OCI-LY7 (cell line): ENCODE measurements at regions not wholly inside any gene's neighbourhood (a gene's known extent, or its start where the extent isn't known, plus 50 kb on each side); places are given as distances from the start of the nearest gene placed in this dataset.

Experiments
- BruUV-seq: library from RNA; stranded (reverse); fragments of 400-500 nt; replicated peaks from 2 replicates; lab custom pipeline; 2021; lab: Mats Ljungman, UMichigan
- CTCF ChIA-PET: fragments of 300-600 bp; sonication (Branson Sonifier 250); formaldehyde crosslinking; loops from one replicate; lab custom pipeline; 2022; ENCODE audit warnings: antibody characterized with exemption; ENCODE audit not compliant: unreplicated experiment; lab: Charles Lee
- POLR2A ChIA-PET: fragments of 300-600 bp; sonication (Branson Sonifier 250); formaldehyde crosslinking; loops from one replicate; lab custom pipeline; 2022; ENCODE audit warnings: antibody characterized with exemption; lab: Charles Lee
- DNase-seq: peaks from one replicate; pipeline ENCODE4 v3.0.0-alpha.2; 2015; ENCODE audit warnings: low spot score
- H2AFZ ChIP-seq: fragments of 200-600 bp; sonication (generic), shearing (Covaris generic); 2 replicates; pipeline ENCODE4 v1.6.1; 2014; ENCODE audit warnings: mild to moderate bottlenecking, antibody characterized with exemption, low read length, moderate library complexity
- H3K27ac ChIP-seq: fragments of 200-600 bp; sonication (generic); 2 replicates; pipeline ENCODE4 v1.5.1; 2014; ENCODE audit warnings: mixed run types, low read depth, mild to moderate bottlenecking, moderate library complexity, low read length, inconsistent platforms; ENCODE audit not compliant: poor library complexity, severe bottlenecking
- H3K36me3 ChIP-seq: fragments of 200-600 bp; sonication (generic); 2 replicates; pipeline ENCODE4 v1.6.1; 2014; ENCODE audit warnings: mild to moderate bottlenecking, antibody characterized with exemption, low read length, moderate library complexity, mixed read lengths; ENCODE audit not compliant: insufficient read depth
- H3K4me1 ChIP-seq: fragments of 200-600 bp; sonication (generic); 2 replicates; pipeline ENCODE4 v1.5.1; 2014; ENCODE audit warnings: mild to moderate bottlenecking, low read length; ENCODE audit not compliant: insufficient read depth, poor library complexity, severe bottlenecking
- H3K4me2 ChIP-seq: fragments of 200-600 bp; sonication (generic); 2 replicates; pipeline ENCODE4 v1.6.1; 2014; ENCODE audit warnings: mild to moderate bottlenecking, low read length
- H3K4me3 ChIP-seq: fragments of 200-600 bp; sonication (generic); 2 replicates; pipeline ENCODE4 v1.5.1; 2014; ENCODE audit warnings: mild to moderate bottlenecking, low read depth, low read length; ENCODE audit not compliant: poor library complexity, severe bottlenecking
- H3K79me2 ChIP-seq: fragments of 200-600 bp; sonication (generic); 2 replicates; pipeline ENCODE4 v1.6.1; 2016; ENCODE audit warnings: low read depth, mild to moderate bottlenecking, low read length, moderate library complexity, mixed read lengths; ENCODE audit not compliant: insufficient read depth
- H3K9me2 ChIP-seq: fragments of 200-600 bp; sonication (generic); 2 replicates; pipeline ENCODE4 v1.6.1; 2016; ENCODE audit warnings: mild to moderate bottlenecking, low read length, mixed read lengths; ENCODE audit not compliant: insufficient read depth
- H3K9me3 ChIP-seq: fragments of 200-600 bp; sonication (generic); 2 replicates; pipeline ENCODE4 v1.6.1; 2014; ENCODE audit warnings: mild to moderate bottlenecking, mixed run types, low read length, mixed read lengths
- H4K20me1 ChIP-seq: fragments of 200-600 bp; sonication (generic); 2 replicates; pipeline ENCODE4 v1.6.1; 2014; ENCODE audit warnings: mild to moderate bottlenecking, antibody characterized with exemption, low read length, moderate library complexity, mixed read lengths; ENCODE audit not compliant: insufficient read depth
- CTCF ChIP-seq: fragments of 200-600 bp; sonication (generic); conservative IDR thresholded peaks from 2 replicates; pipeline ENCODE4 v1.5.1; 2014; ENCODE audit warnings: mild to moderate bottlenecking, antibody characterized with exemption, low read length, moderate library complexity, mixed read lengths
- EZH2phosphoT487 ChIP-seq: fragments of 200-600 bp; sonication (generic); IDR thresholded peaks from 2 replicates; pipeline ENCODE4 v1.6.1; 2018; ENCODE audit warnings: low read depth, borderline replicate concordance, mild to moderate bottlenecking, mixed run types, antibody characterized with exemption, low read length, moderate library complexity, mixed read lengths
- intact Hi-C: fragments of 100-400 bp; cut with micrococcal nuclease; formaldehyde crosslinking; loops from one replicate; pipeline ENCODE4 v1.10.0; 2022; ENCODE audit not compliant: unreplicated experiment

GRCh38 chr5:39650008-39650762 is 225.4 kb upstream of the DAB2 start:
- Histone ChIP-seq H3K27ac (no peak overlapping the region), H3K9me3 (no peaks in the 10 kb centered on the region), H4K20me1 (no peaks in the 10 kb centered on the region), H3K4me3 (no peak overlapping the region), H3K4me1 (no peaks in the 10 kb centered on the region), H3K9me2 (no peaks in the 10 kb centered on the region), H3K79me2 (no peaks in the 10 kb centered on the region), H3K4me2 (no peak overlapping the region), H3K36me3 (no peaks in the 10 kb centered on the region), H2AFZ (no peak overlapping the region)
- no TSS peak for BruUV-seq
- no peak for DNase-seq
- CTCF ChIA-PET, result no interaction called here
- no peak for TF ChIP-seq EZH2phosphoT487
- TF ChIP-seq CTCF, result no peak
- POLR2A ChIA-PET, result no interaction called here
- intact Hi-C loops, result no loop called here

GRCh38 chr5:39648848-39649227 is 224.1 kb upstream of the DAB2 start:
- Histone ChIP-seq H3K9me2 (no peaks in the 10 kb centered on the region), H3K9me3 (no peaks in the 10 kb centered on the region), H2AFZ (no peak overlapping the region), H3K27ac (no peak overlapping the region), H4K20me1 (no peaks in the 10 kb centered on the region), H3K4me1 (no peaks in the 10 kb centered on the region), H3K4me2 (no peak overlapping the region), H3K79me2 (no peaks in the 10 kb centered on the region), H3K36me3 (no peaks in the 10 kb centered on the region), H3K4me3 (no peak overlapping the region)
- ChIA-PET POLR2A (interaction anchor here (0.7 kb wide), 1 partner anchor 1257 kb away, joined by 5 read pairs; no protein-coding TSS in a partner anchor), CTCF (no interaction called here)
- no peak for DNase-seq
- intact Hi-C loops, result no loop called here
- TF ChIP-seq EZH2phosphoT487 (no peak), CTCF (no peak)
- BruUV-seq, result no TSS peak

GRCh38 chr5:39648085-39648847 is 223.5 kb upstream of the DAB2 start:
- H3K9me2 ChIP-seq, result no peaks in the 10 kb centered on the region
- H3K27ac ChIP-seq, result no peak overlapping the region
- ChIA-PET POLR2A (no interaction called here), CTCF (no interaction called here)
- no peaks in the 10 kb centered on the region for H3K79me2 ChIP-seq
- H3K36me3 ChIP-seq, result no peaks in the 10 kb centered on the region
- H4K20me1 ChIP-seq, result no peaks in the 10 kb centered on the region
- H3K4me1 ChIP-seq, result no peaks in the 10 kb centered on the region
- no peak overlapping the region for H2AFZ ChIP-seq
- H3K4me3 ChIP-seq, result no peak overlapping the region
- no peak for DNase-seq
- no peak overlapping the region for H3K4me2 ChIP-seq
- TF ChIP-seq CTCF (no peak), EZH2phosphoT487 (no peak)
- no peaks in the 10 kb centered on the region for H3K9me3 ChIP-seq
- no TSS peak for BruUV-seq
- intact Hi-C loops, result no loop called here
